ENCODE measurements at regions not wholly inside any gene's neighbourhood (a gene's known extent, or its start where the extent isn't known, plus 50 kb on each side); places are given as distances from the start of the nearest gene placed in this dataset.

DNA sequence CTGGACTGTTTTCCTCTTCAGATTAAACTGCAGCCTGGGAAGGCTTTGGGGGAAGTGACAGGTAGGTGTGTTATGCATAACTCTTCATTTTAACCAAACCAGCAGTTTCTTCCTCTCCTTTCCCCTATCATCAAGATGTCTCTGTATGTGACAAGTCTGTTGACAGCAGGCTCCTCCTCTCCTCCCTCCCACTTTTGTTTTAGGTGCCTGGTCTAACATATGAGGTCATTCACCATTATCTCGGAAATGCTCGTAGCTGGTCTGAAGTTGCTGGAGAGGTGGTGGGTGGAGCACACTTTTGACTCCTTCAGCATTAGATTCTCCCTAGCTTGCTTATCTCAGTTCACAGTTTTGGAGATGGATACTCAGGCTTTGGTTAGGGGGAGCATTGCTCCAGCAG, 571.0 kb upstream of the EEF2KMT start:
- H3K9me3 ChIP-seq (ENCODE audit: insufficient read depth, low read length) = no peaks in the 10 kb centered on the region

DNA sequence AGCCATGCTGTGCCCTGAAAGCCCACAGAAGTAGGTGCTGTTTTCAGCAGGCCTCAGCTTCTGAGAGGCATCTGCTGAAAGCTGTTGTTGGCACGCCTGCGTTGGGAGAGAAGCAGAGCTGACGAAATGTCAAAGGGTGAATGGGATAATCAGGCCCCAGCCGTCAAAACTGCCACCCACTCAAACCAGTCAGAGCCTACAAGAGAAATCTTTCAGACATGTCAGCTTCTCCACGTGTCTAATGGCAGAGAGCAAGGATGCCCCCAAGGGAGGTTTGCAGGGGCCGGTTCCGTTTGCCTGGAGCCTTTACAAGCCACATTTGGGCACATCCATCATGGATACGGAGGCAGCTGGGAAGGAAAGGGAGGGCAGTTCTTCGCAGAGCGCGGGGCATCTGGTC, 568.2 kb upstream of the EEF2KMT start:
- no peaks in the 10 kb centered on the region for H3K4me1 ChIP-seq (ENCODE audit: low read length)
- no peak overlapping the region for H3K27ac ChIP-seq (ENCODE audit: low read length)

More for the DNA sequence above, 571.0 kb upstream of the EEF2KMT start:
- Histone ChIP-seq H3K4me3 (ENCODE audit: low read length) (no peak overlapping the region), H3K36me3 (replicated peaks; ENCODE audit: low read depth, low read length) (no peaks in the 10 kb centered on the region), H3K4me1 (ENCODE audit: low read length) (no peaks in the 10 kb centered on the region), H3K79me2 (ENCODE audit: low read length) (no peaks in the 10 kb centered on the region), H4K20me1 (ENCODE audit: insufficient read depth, low read length) (no peaks in the 10 kb centered on the region), H3K9ac (ENCODE audit: low read length) (no peak overlapping the region), H3K4me2 (ENCODE audit: low read length) (no peak overlapping the region), H2AFZ (ENCODE audit: low read depth, low read length) (no peak overlapping the region), H3K27ac (ENCODE audit: low read length) (no peak overlapping the region), H3K27me3 (ENCODE audit: low read depth, low read length) (no peaks in the 10 kb centered on the region)
- TF ChIP-seq EZH2phosphoT487 (IDR thresholded peaks at IDR 0.05; ENCODE audit: low read depth) = no peak
- TF ChIP-seq, protein P1, sequence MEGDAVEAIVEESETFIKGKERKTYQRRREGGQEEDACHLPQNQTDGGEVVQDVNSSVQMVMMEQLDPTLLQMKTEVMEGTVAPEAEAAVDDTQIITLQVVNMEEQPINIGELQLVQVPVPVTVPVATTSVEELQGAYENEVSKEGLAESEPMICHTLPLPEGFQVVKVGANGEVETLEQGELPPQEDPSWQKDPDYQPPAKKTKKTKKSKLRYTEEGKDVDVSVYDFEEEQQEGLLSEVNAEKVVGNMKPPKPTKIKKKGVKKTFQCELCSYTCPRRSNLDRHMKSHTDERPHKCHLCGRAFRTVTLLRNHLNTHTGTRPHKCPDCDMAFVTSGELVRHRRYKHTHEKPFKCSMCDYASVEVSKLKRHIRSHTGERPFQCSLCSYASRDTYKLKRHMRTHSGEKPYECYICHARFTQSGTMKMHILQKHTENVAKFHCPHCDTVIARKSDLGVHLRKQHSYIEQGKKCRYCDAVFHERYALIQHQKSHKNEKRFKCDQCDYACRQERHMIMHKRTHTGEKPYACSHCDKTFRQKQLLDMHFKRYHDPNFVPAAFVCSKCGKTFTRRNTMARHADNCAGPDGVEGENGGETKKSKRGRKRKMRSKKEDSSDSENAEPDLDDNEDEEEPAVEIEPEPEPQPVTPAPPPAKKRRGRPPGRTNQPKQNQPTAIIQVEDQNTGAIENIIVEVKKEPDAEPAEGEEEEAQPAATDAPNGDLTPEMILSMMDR (IDR thresholded peaks at IDR 0.05; ENCODE audit: low read depth, low read length) = no peak

DNA sequence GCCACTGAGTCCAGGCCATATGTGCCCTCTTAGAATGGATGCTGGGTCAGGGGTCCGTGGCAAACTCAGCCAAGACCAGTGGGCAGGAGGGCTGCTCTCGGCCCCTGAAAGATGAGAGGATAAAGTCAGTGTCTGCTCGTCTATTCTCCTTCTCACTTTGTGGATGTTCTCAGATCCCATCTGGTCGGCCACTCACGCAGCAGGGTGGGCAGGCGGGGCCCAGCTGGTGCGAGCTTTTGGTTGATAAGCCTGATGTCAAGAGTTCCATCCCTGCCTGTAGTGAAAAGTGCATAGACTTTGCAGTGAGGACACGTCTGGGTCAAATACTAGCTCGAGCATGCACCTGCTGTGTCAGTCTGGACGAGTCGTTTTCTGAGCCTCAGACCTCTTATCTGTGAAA, 556.2 kb upstream of the EEF2KMT start:
- Histone ChIP-seq H3K4me1 (ENCODE audit: low read length) (no peaks in the 10 kb centered on the region), H2AFZ (ENCODE audit: low read depth, low read length) (no peak overlapping the region), H4K20me1 (ENCODE audit: insufficient read depth, low read length) (no peaks in the 10 kb centered on the region), H3K79me2 (ENCODE audit: low read length) (no peaks in the 10 kb centered on the region), H3K4me3 (ENCODE audit: low read length) (no peak overlapping the region), H3K27me3 (ENCODE audit: low read depth, low read length) (no peaks in the 10 kb centered on the region), H3K4me2 (ENCODE audit: low read length) (no peak overlapping the region), H3K9ac (ENCODE audit: low read length) (no peak overlapping the region), H3K9me3 (ENCODE audit: insufficient read depth, low read length) (no peaks in the 10 kb centered on the region), H3K36me3 (replicated peaks; ENCODE audit: low read depth, low read length) (no peaks in the 10 kb centered on the region), H3K27ac (ENCODE audit: low read length) (no peak overlapping the region)
- TF ChIP-seq EZH2phosphoT487 (IDR thresholded peaks at IDR 0.05; ENCODE audit: low read depth) = no peak
- TF ChIP-seq, protein P1 (IDR thresholded peaks at IDR 0.05; ENCODE audit: low read depth, low read length) = no peak

More for the DNA sequence above, 568.2 kb upstream of the EEF2KMT start:
- Histone ChIP-seq H3K36me3 (replicated peaks; ENCODE audit: low read depth, low read length) (no peaks in the 10 kb centered on the region), H3K79me2 (ENCODE audit: low read length) (no peaks in the 10 kb centered on the region), H3K9me3 (ENCODE audit: insufficient read depth, low read length) (no peaks in the 10 kb centered on the region), H4K20me1 (ENCODE audit: insufficient read depth, low read length) (no peaks in the 10 kb centered on the region), H3K4me3 (ENCODE audit: low read length) (no peak overlapping the region), H2AFZ (ENCODE audit: low read depth, low read length) (no peak overlapping the region), H3K27me3 (ENCODE audit: low read depth, low read length) (no peaks in the 10 kb centered on the region), H3K4me2 (ENCODE audit: low read length) (no peak overlapping the region), H3K9ac (ENCODE audit: low read length) (no peak overlapping the region)
- no peak for TF ChIP-seq EZH2phosphoT487 (IDR thresholded peaks at IDR 0.05; ENCODE audit: low read depth)
- TF ChIP-seq, protein P1 (IDR thresholded peaks at IDR 0.05; ENCODE audit: low read depth, low read length) = no peak

DNA sequence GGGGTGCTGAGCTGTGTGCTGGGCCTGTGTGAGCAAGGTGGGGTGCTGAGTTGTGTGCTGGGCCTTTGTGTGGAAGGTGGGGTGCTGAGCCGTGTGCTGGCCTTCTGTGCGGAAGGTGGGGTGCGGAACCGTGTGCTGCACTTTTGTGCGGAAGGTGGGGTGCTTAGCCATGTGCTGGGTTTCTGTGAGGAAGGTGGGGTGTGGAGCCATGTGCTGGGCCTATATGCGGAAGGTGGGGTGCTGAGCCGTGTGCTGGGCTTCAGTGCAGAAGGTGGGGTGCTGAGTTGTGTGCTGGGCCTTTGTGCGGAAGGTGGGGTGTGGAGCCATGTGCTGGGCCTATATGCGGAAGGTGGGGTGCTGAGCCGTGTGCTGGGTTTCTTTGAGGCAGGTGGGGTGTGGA, 555.4 kb upstream of the EEF2KMT start:
- H3K79me2 ChIP-seq (ENCODE audit: low read length) = no peaks in the 10 kb centered on the region
- H2AFZ ChIP-seq (ENCODE audit: low read depth, low read length) = no peak overlapping the region
- H4K20me1 ChIP-seq (ENCODE audit: insufficient read depth, low read length) = no peaks in the 10 kb centered on the region
- H3K27ac ChIP-seq (ENCODE audit: low read length) = no peak overlapping the region
- H3K4me2 ChIP-seq (ENCODE audit: low read length) = no peak overlapping the region
- no peak overlapping the region for H3K9ac ChIP-seq (ENCODE audit: low read length)
- TF ChIP-seq EZH2phosphoT487 (IDR thresholded peaks at IDR 0.05; ENCODE audit: low read depth) = no peak
- TF ChIP-seq, protein P1 (IDR thresholded peaks at IDR 0.05; ENCODE audit: low read depth, low read length) = no peak
- no peaks in the 10 kb centered on the region for H3K27me3 ChIP-seq (ENCODE audit: low read depth, low read length)
- no peaks in the 10 kb centered on the region for H3K36me3 ChIP-seq (replicated peaks; ENCODE audit: low read depth, low read length)
- H3K4me3 ChIP-seq (ENCODE audit: low read length) = no peak overlapping the region
- no peaks in the 10 kb centered on the region for H3K9me3 ChIP-seq (ENCODE audit: insufficient read depth, low read length)
- H3K4me1 ChIP-seq (ENCODE audit: low read length) = no peaks in the 10 kb centered on the region
